ENCODE measurements at regions not wholly inside any gene's neighbourhood (a gene's known extent, or its start where the extent isn't known, plus 50 kb on each side); places are given as distances from the start of the nearest gene placed in this dataset.

GRCh38 chr6:113739041-113739655 is 118.0 kb upstream of the MARCKS start:
- WGBS, 3 donors: 87 to 90% (median 89%) methylated on average over 4 of the region's 4 CpGs
- TF ChIP-seq, protein P1, sequence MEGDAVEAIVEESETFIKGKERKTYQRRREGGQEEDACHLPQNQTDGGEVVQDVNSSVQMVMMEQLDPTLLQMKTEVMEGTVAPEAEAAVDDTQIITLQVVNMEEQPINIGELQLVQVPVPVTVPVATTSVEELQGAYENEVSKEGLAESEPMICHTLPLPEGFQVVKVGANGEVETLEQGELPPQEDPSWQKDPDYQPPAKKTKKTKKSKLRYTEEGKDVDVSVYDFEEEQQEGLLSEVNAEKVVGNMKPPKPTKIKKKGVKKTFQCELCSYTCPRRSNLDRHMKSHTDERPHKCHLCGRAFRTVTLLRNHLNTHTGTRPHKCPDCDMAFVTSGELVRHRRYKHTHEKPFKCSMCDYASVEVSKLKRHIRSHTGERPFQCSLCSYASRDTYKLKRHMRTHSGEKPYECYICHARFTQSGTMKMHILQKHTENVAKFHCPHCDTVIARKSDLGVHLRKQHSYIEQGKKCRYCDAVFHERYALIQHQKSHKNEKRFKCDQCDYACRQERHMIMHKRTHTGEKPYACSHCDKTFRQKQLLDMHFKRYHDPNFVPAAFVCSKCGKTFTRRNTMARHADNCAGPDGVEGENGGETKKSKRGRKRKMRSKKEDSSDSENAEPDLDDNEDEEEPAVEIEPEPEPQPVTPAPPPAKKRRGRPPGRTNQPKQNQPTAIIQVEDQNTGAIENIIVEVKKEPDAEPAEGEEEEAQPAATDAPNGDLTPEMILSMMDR (IDR thresholded peaks at IDR 0.05): no peak
- TF ChIP-seq EP300 (IDR thresholded peaks at IDR 0.05) (no peak), POLR2A (IDR thresholded peaks at IDR 0.05) (no peak)
- DNase-seq: no peak
- no peaks in the 10 kb centered on the region for H3K27me3 ChIP-seq
- no peak overlapping the region for H3K4me3 ChIP-seq
- no peaks in the 10 kb centered on the region for H3K4me1 ChIP-seq (ENCODE audit: insufficient read depth)
- intact Hi-C loops (cut with DNase I): no loop called here
- H3K9me3 ChIP-seq: no peaks in the 10 kb centered on the region
- H3K27ac ChIP-seq: no peak overlapping the region
- H3K36me3 ChIP-seq: no peaks in the 10 kb centered on the region

GRCh38 chr6:113741651-113742050 is 115.5 kb upstream of the MARCKS start:
- H3K27me3 ChIP-seq: no peaks in the 10 kb centered on the region
- no peak for TF ChIP-seq POLR2A (IDR thresholded peaks at IDR 0.05)
- TF ChIP-seq, protein P1 (IDR thresholded peaks at IDR 0.05): no peak
- no peak for TF ChIP-seq EP300 (IDR thresholded peaks at IDR 0.05)
- no peaks in the 10 kb centered on the region for H3K9me3 ChIP-seq
- intact Hi-C loops (cut with DNase I): no loop called here
- no peaks in the 10 kb centered on the region for H3K4me1 ChIP-seq (ENCODE audit: insufficient read depth)
- no peak for DNase-seq
- H3K27ac ChIP-seq: no peak overlapping the region
- H3K4me3 ChIP-seq: no peak overlapping the region
- no peaks in the 10 kb centered on the region for H3K36me3 ChIP-seq

DNA sequence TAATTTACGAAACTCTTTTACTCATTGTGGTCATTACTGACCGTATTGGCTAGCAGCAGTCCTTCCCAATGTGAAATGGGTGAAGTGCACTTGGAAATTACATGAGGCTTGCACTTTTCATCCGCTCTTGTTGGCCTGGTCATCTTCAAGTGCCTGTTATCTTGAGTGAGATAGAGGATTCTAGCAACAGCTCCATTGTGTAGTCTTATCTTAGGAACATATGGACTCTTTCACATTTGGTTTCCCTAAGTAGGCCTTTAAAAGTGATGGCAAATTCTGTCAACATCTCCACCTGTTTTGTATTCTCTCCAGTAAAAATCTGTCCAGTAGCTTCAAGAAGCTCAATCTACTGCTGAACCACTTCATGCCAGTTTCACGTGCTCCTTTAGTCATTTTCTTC is 114.8 kb upstream of the MARCKS start:
- intact Hi-C loops (cut with DNase I): no loop called here
- 85 to 89% (median 88%) methylated on average over 4 of the region's 4 CpGs for WGBS, 3 donors

GRCh38 chr6:113744861-113745260 is 112.3 kb upstream of the MARCKS start:
- no peak overlapping the region for H3K4me3 ChIP-seq
- WGBS, 3 donors: 70 to 75% (median 71%) methylated on average over 3 of the region's 3 CpGs
- TF ChIP-seq POLR2A (IDR thresholded peaks at IDR 0.05): no peak
- TF ChIP-seq, protein P1 (IDR thresholded peaks at IDR 0.05): no peak
- no peak for TF ChIP-seq EP300 (IDR thresholded peaks at IDR 0.05)
- H3K4me1 ChIP-seq (ENCODE audit: insufficient read depth): no peaks in the 10 kb centered on the region
- intact Hi-C loops (cut with DNase I): no loop called here
- no peak overlapping the region for H3K27ac ChIP-seq
- DNase-seq: no peak
- H3K36me3 ChIP-seq: no peaks in the 10 kb centered on the region
- no peaks in the 10 kb centered on the region for H3K27me3 ChIP-seq
- no peaks in the 10 kb centered on the region for H3K9me3 ChIP-seq

More for the DNA sequence above, 114.8 kb upstream of the MARCKS start:
- H3K4me3 ChIP-seq: no peak overlapping the region
- H3K9me3 ChIP-seq: no peaks in the 10 kb centered on the region
- no peaks in the 10 kb centered on the region for H3K4me1 ChIP-seq (ENCODE audit: insufficient read depth)
- TF ChIP-seq EP300 (IDR thresholded peaks at IDR 0.05): no peak
- TF ChIP-seq POLR2A (IDR thresholded peaks at IDR 0.05): no peak
- TF ChIP-seq, protein P1 (IDR thresholded peaks at IDR 0.05): no peak
- no peaks in the 10 kb centered on the region for H3K27me3 ChIP-seq
- no peak for DNase-seq
- H3K36me3 ChIP-seq: no peaks in the 10 kb centered on the region
- H3K27ac ChIP-seq: no peak overlapping the region

Measured in ovary (tissue), 7 donors.